CD4-positive, alpha-beta T cell treated with Interleukin-6 for 4 hours (primary cell): ENCODE measurements at regions not wholly inside any gene's neighbourhood (a gene's known extent, or its start where the extent isn't known, plus 50 kb on each side); places are given as distances from the start of the nearest gene placed in this dataset.

ENCODE experiments used
- DNase-seq: peaks from one replicate; pipeline ENCODE4 v3.0.0-alpha.2; 2020; ENCODE audit warnings: mixed read lengths

DNA sequence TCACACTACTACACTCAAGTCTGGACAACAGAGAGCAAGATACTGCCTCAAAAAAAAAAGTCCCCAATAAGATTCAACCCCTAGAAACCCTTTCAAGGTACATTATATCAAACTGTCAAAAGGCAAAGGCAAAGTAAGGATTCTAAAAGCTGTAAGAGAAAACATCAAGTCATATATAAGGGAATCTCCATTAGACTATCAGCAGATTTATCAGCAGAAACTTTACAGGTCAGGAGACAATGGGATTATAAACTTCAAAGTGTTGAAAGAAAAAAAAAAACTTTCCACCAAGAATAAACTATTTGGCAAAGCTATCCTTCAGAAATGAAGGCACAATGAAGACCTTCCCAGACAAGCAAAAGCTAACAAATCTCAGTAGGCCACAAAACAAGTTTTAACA lies 63.5 kb upstream of the DMRT1 start:
- no peak for DNase-seq

DNA sequence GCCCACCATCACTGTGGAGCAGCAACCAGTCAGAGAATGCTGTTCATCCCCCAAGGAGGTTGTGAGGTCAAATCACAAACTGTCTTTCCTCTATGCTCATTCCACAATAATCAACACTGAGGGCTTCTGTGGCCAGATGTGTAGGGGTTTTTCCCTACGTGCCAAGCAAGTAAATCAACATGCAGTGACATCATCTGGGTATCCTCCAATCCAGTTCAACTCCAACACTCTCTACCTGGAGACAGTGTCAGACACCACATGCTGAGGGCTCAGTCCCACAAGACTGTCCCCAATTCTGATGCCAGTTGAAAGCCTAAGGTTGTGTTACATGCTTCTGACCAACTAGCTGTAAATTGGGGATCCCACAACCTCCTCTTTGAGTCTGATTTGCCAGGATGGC lies 57.3 kb upstream of the DMRT1 start:
- no peak for DNase-seq

DNA sequence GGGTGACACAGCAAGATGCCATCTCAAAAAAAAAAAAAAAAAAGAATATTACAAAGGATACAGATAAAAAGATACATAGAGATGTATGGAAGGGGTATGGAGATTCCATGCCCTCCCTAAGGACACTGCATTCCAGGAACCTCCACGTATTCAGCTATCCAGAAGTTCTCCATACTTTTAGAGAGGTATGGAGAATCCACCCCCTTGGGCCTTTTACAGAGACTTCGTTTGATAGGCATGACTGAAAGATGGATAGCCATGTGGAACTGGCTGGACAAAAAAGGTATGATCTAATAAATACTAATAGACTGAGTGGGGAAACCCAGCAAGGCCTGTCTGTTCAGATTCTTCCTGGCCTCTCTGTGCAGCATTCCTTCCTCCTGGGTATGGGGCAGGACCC lies 56.6 kb upstream of the DMRT1 start:
- no peak for DNase-seq

DNA sequence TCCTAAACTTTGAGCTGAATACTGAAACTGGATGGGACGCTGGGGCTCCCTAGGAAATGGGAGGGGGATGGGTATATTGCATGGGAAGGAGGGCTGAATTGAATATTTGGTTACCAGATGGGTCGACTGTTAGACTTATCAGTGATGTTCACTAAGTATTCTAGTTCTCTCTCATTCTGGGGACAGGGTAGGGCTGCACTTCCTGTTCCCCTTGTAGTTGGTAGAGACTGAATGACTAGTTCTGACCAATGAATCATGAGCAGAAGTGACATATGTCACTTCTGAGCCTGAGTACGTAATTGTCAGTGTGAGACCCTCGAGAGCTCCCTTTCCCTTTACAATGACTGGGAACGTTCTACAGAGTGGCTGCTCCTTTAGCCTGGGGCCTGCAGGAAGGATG lies 55.5 kb upstream of the DMRT1 start:
- no peak for DNase-seq

DNA sequence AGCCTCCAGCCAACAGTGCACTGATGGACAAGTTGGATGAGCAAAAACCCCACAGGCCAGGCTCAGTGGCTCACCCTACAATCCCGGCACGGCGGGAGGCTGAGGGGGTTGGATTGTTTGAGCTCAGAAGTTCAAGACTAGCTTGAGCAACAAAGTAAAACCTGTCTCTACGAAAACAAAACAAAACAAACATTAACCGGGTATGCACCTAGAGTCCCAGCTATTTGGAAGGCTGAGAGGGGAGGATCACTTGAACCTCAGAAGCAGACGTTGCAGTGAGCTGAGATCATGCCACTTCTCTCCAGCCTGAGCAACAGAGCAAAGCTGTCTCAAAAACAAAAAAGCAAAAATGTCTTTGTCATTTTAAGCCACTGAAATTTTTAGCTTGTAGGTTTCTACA lies 55.1 kb upstream of the DMRT1 start:
- DNase-seq, result no peak

DNA sequence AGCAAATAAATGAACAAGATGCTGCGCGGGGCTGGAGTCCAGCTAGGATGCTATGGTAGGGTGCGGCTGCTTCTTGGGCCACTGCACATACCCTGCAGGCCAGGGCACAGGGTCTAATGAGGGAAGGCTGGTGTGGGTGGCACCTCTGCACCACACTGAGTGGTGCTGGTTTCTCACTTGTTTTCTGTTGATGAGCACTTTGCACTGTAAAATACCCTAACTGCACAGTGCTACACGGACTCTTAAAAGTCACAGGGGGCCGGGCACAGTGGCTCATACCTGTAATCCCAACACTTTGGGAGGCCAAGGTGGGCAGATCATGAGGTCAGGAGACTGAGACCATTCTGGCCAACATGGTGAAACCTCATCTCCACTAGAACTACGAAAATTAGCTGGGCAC lies 52.7 kb upstream of the DMRT1 start:
- DNase-seq, result no peak
